CD1c-positive myeloid dendritic cell (primary cell): ENCODE measurements at regions not wholly inside any gene's neighbourhood (a gene's known extent, or its start where the extent isn't known, plus 50 kb on each side); places are given as distances from the start of the nearest gene placed in this dataset.
"Not testable (repeated sequence)": the region's sequence is repeated elsewhere in the genome, so short reads cannot be mapped to it uniquely, and the experiment has no call there.

ENCODE experiments used
- DNase-seq: peaks from one replicate; pipeline ENCODE4 v3.0.0-alpha.2; 2016; ENCODE audit errors: extremely low spot score

- DNase-seq, result no peak
Measured at GRCh38 chr10:85138046-85138445, 809.7 kb downstream of the CCSER2 start.

DNA sequence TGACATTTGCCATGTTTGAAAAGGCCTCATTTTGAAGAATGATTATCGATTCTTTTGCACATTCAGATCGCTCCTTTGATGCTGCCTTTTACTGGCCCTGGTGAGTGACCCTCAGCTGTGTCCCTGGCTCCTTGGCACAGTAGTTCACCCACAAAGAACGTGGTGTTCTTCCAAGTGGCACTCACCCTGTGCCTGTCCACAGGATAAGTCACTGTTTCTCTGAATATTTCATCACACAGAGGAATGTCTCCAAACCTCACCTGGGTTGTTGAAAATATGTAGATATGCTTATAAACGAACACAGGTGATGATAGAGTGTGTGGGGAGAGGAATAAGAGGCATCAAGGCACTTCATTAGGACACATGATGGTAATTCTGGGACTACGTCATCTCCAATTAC is 810.7 kb downstream of the CCSER2 start:
- no peak for DNase-seq

DNA sequence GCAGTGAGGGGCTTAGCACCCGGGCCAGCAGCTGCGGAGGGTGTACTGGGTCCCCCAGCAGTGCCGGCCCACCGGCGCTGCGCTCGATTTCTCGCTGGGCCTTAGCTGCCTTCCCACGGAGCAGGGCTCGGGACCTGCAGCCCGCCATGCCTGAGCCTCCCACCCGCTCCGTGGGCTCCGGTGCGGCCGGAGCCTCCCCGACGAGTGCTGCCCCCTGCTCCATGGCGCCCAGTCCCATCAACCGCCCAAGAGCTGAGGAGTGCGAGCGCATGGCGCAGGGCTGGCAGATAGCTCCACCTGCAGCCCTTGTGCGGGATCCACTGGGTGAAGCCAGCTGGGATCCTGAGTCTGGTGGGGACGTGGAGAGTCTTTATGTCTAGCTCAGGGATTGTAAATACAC is 813.1 kb downstream of the CCSER2 start:
- DNase-seq, result not testable (repeated sequence)

GRCh38 chr10:85145966-85146365 is 817.6 kb downstream of the CCSER2 start:
- no peak for DNase-seq

- no peak for DNase-seq
Measured at GRCh38 chr10:85147346-85148250, 819.2 kb downstream of the CCSER2 start.

DNA sequence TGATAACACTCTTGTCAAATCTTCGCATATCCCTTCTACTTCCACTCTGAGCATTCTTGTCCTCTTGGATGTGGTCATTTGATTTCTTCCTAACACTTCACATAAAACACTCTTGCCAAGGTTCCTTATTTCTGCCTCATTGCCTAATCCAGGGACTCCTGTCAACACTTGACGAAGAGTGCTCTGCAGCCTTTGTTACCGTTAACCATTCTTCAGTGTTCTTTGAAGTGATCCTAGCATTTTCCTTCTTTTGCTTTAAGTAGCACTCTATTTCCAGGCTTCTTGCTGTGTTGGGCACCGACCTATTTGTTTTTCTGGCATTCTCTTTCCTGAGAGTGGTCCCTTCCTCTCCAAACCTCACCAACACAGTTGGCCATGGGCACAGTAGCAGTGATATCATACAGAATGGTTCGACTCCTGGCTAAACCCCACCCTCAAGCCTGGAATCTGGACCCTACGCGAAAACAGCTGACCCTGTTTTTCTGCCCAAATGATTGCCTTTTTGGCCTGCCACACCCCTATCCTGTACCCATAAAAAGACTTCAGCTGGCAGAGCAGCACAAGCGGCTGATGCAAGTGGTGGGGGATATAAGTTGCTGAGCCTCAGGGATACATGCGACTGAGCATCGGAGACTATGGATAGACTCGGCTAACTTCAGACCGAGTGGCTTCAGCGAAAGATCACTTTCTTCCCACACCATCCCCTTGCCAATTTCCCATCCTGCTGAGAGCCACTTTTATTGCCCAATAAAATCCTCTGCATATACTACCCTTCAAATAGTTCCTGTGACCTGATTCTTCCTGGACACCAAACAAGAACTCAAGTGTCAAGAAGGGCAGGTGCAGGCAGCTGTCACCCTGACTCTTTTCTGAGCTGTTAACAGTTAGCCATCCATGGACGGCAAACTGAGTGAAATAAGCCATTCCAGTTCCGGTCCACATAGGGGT is 820.6 kb downstream of the CCSER2 start:
- no peak for DNase-seq

DNA sequence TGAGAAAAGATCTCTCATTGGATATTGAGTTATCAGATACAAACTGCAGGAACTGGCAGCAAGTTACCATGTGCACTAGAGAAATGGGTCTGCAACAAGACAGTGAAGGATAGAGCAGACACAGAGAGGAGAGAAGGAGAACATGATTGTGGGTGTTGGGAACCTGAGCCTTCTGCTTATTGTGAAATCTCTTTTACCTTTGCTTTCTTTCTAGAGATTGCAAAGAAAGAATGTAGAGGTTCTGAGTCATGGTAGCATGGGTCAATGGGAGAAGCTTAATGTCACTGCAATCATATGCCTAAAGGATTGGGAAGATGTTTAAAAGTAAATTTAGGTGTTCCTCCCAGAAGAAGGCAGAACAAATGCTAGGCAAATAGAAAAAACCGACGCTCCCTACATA is 821.4 kb downstream of the CCSER2 start:
- no peak for DNase-seq

- no peak for DNase-seq
Measured at GRCh38 chr10:85151506-85151905, 823.1 kb downstream of the CCSER2 start.

GRCh38 chr10:85152496-85152895 is 824.1 kb downstream of the CCSER2 start:
- DNase-seq, result no peak

- DNase-seq, result no peak
Measured at GRCh38 chr10:85152911-85153310, 824.5 kb downstream of the CCSER2 start.

GRCh38 chr10:85157206-85157605 is 828.8 kb downstream of the CCSER2 start:
- DNase-seq, result no peak

- DNase-seq, result no peak
Measured at GRCh38 chr10:85168243-85168642, 839.9 kb downstream of the CCSER2 start.

- DNase-seq, result no peak
Measured at GRCh38 chr10:85170026-85170425, 841.6 kb downstream of the CCSER2 start.

GRCh38 chr10:85175635-85176034 is 847.2 kb downstream of the CCSER2 start:
- DNase-seq, result no peak

GRCh38 chr10:85177767-85178166 is 849.4 kb downstream of the CCSER2 start:
- no peak for DNase-seq

- DNase-seq, result no peak
Measured at GRCh38 chr10:85187047-85187446, 858.7 kb downstream of the CCSER2 start.

GRCh38 chr10:85188770-85189484 is 860.5 kb downstream of the CCSER2 start:
- no peak for DNase-seq

GRCh38 chr10:85193796-85194195 is 865.4 kb downstream of the CCSER2 start:
- no peak for DNase-seq

GRCh38 chr10:85194706-85195105 is 866.3 kb downstream of the CCSER2 start:
- no peak for DNase-seq

GRCh38 chr10:85195596-85195995 is 867.2 kb downstream of the CCSER2 start:
- no peak for DNase-seq

GRCh38 chr10:85204814-85205213 is 876.4 kb downstream of the CCSER2 start:
- no peak for DNase-seq

DNA sequence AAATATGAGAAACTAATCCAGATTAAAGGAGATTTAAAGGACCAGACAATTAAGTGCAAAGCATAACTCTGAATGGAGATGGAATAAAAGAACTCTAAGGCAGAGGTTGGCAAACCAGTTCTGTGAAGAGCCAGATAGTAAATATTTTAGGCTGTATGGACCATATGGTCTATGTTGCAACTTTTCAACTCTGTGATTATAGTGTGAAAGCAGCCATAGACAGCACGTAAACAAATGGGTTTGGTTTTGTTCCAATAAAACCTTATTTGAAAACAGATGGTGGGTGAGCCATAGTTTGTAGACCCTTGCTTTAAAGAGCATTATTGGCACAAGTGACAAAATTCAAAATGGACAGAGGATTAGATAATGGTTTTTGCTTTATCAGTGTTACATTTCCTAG is 884.1 kb downstream of the CCSER2 start:
- DNase-seq, result no peak
